A549 (cell line): ENCODE measurements at regions not wholly inside any gene's neighbourhood (a gene's known extent, or its start where the extent isn't known, plus 50 kb on each side); places are given as distances from the start of the nearest gene placed in this dataset.

ENCODE experiments used
- ATAC-seq, 2 experiments: fragments of 200-7000 bp in 1 of 2; fragments of >200 bp in 1 of 2; cut with Nextera tagmentation in 1 of 2; cut with Tn5 transposase in 1 of 2; 3 replicates each; pipeline versions ENCODE4 v1.8.0 to v1.9.1; 2018 to 2020; ENCODE audit warnings: mild to moderate bottlenecking in 1 of 2, moderate library complexity in 1 of 2
- CTCF ChIA-PET: fragments of 300-600 bp; sonication (Branson Sonifier 250); formaldehyde crosslinking; extraction: SDS; loops from one replicate; lab custom pipeline; 2021; ENCODE audit warnings: antibody characterized with exemption, inconsistent platforms; lab: Yijun Ruan, JAX
- POLR2A ChIA-PET: fragments of 350-600 bp; formaldehyde crosslinking; extraction: SDS; loops from one replicate; lab custom pipeline; 2021; ENCODE audit warnings: antibody characterized with exemption, inconsistent platforms; lab: Yijun Ruan, JAX
- DNase-seq, 2 experiments: peaks; one replicate each; pipeline versions ENCODE4 v3.0.0 to v3.0.0-alpha.2; 2011 to 2016; ENCODE audit warnings: low read depth in 1 of 2, low spot score in 1 of 2
- FAIRE-seq: peaks from 2 replicates; lab custom pipeline; 2011; peaks lifted over from hg19 to GRCh38; lab: Jason Lieb, UNC
- H3K27ac ChIP-seq, 2 experiments: fragments of >200 bp; sonication (Bioruptor Twin); formaldehyde crosslinking; 3 replicates each; pipeline ENCODE4 v1.5.1; 2016 to 2017
- H3K4me1 ChIP-seq: fragments of >200 bp; sonication (Bioruptor Twin); formaldehyde crosslinking; 3 replicates; pipeline ENCODE4 v1.6.1; 2016
- H3K4me2 ChIP-seq: fragments of >200 bp; sonication (Bioruptor Twin); formaldehyde crosslinking; 3 replicates; pipeline ENCODE4 v1.6.1; 2016
- H3K4me3 ChIP-seq: fragments of >200 bp; sonication (Bioruptor Twin); formaldehyde crosslinking; 3 replicates; pipeline ENCODE4 v1.5.1; 2016
- H3K9me3 ChIP-seq: fragments of >200 bp; sonication (Bioruptor Twin); formaldehyde crosslinking; 3 replicates; pipeline ENCODE4 v1.6.1; 2016
- BCL3 ChIP-seq: fragments of >200 bp; sonication (Bioruptor Twin); formaldehyde crosslinking; IDR thresholded peaks from 3 replicates; pipeline ENCODE4 v1.6.1; 2016
- CBX2 ChIP-seq: fragments of 200-600 bp; sonication (generic); IDR thresholded peaks from 2 replicates; pipeline ENCODE4 v1.6.1; 2016; ENCODE audit warnings: low read depth, mild to moderate bottlenecking, borderline replicate concordance
- CBX8 ChIP-seq: fragments of 200-600 bp; sonication (generic); IDR thresholded peaks from 2 replicates; pipeline ENCODE4 v1.6.1; 2016
- CTCF ChIP-seq: fragments of >200 bp; sonication (Bioruptor Twin); formaldehyde crosslinking; IDR thresholded peaks from 3 replicates; pipeline ENCODE4 v1.5.1; 2016
- EHF ChIP-seq: fragments of 250-450 bp; sonication (Bioruptor Pico); IDR thresholded peaks from 2 replicates; pipeline ENCODE4 v1.5.0; 2020; ENCODE audit warnings: mild to moderate bottlenecking
- FOSL2 ChIP-seq, 2 experiments: fragments of 450-650 bp in 1 of 2; fragments of >200 bp in 1 of 2; sonication (Bioruptor Twin) in 1 of 2; formaldehyde crosslinking; IDR thresholded peaks; 2 replicates each; pipeline versions ENCODE4 v1.5.0 to v1.6.1; 2016 to 2020; ENCODE audit warnings: mild to moderate bottlenecking in 1 of 2, moderate library complexity in 1 of 2
- GATA3 ChIP-seq: IDR thresholded peaks from 2 replicates; pipeline ENCODE4 v1.6.1; 2012; ENCODE audit warnings: borderline replicate concordance
- HMGXB4 ChIP-seq: fragments of 250-450 bp; sonication (Bioruptor Pico); IDR thresholded peaks from 2 replicates; pipeline ENCODE4 v1.5.0; 2021; ENCODE audit warnings: mild to moderate bottlenecking, moderate library complexity, borderline replicate concordance
- HOXA7 ChIP-seq: fragments of 250-450 bp; sonication (Bioruptor Pico); IDR thresholded peaks from 2 replicates; pipeline ENCODE4 v1.5.0; 2020; ENCODE audit warnings: mild to moderate bottlenecking, moderate library complexity
- HOXB13 ChIP-seq: fragments of 250-450 bp; sonication (Bioruptor Pico); IDR thresholded peaks from 2 replicates; pipeline ENCODE4 v1.5.0; 2020; ENCODE audit warnings: low read depth, mild to moderate bottlenecking, moderate library complexity
- KDM5A ChIP-seq: fragments of 200-600 bp; sonication (generic); IDR thresholded peaks from 2 replicates; pipeline ENCODE4 v1.6.1; 2016; ENCODE audit warnings: antibody characterized with exemption, mild to moderate bottlenecking
- MAFK ChIP-seq: fragments of 450-650 bp; IDR thresholded peaks from 2 replicates; pipeline ENCODE4 v1.6.1; 2014; ENCODE audit not compliant: partially characterized antibody
- MAZ ChIP-seq: fragments of 150-350 bp; IDR thresholded peaks from 2 replicates; pipeline ENCODE4 v1.6.1; 2014; ENCODE audit warnings: antibody characterized with exemption, low read depth, low read length, borderline replicate concordance
- NFE2L2 ChIP-seq: fragments of 150-350 bp; conservative IDR thresholded peaks from 2 replicates; pipeline ENCODE4 v1.6.1; 2014; ENCODE audit warnings: low read length
- NPAS2 ChIP-seq: fragments of 250-450 bp; sonication (Bioruptor Pico); IDR thresholded peaks from 2 replicates; pipeline ENCODE4 v1.8.0; 2022; ENCODE audit warnings: mild to moderate bottlenecking, moderate library complexity, borderline replicate concordance
- NR3C1 ChIP-seq: fragments of >200 bp; sonication (Bioruptor Twin); formaldehyde crosslinking; IDR thresholded peaks from 3 replicates; pipeline ENCODE4 v1.6.1; 2017
- PBX3 ChIP-seq: IDR thresholded peaks from 2 replicates; pipeline ENCODE4 v1.6.1; 2012
- RARB ChIP-seq: fragments of 250-450 bp; sonication (Bioruptor Pico); IDR thresholded peaks from 2 replicates; pipeline ENCODE4 v1.8.0; 2021; ENCODE audit warnings: mild to moderate bottlenecking, moderate library complexity
- RFX5 ChIP-seq: fragments of 450-650 bp; IDR thresholded peaks from 2 replicates; pipeline ENCODE4 v1.7.1; 2014; ENCODE audit warnings: antibody characterized with exemption, mild to moderate bottlenecking, moderate library complexity
- SMC3 ChIP-seq: fragments of >200 bp; sonication (Bioruptor Twin); formaldehyde crosslinking; IDR thresholded peaks from 3 replicates; pipeline ENCODE4 v1.6.1; 2018; ENCODE audit warnings: inconsistent platforms
- ZNF302 ChIP-seq: fragments of 250-450 bp; sonication (Bioruptor Pico); IDR thresholded peaks from 2 replicates; pipeline ENCODE4 v1.9.0; 2021; ENCODE audit warnings: inconsistent platforms, mild to moderate bottlenecking, moderate library complexity
- ZSCAN20 ChIP-seq: fragments of 250-450 bp; sonication (Bioruptor Pico); IDR thresholded peaks from 2 replicates; pipeline ENCODE4 v1.8.0; 2022; ENCODE audit warnings: mild to moderate bottlenecking, moderate library complexity
- WGBS: methylation state at CpG from one replicate; pipeline ENCODE4 v1.1.6; 2017; ENCODE audit errors: missing lambda C conversion rate; 5-methylcytosine and 5-hydroxymethylcytosine counted together

- 89% methylated on average over 2 of the region's 2 CpGs for WGBS
- Histone ChIP-seq H3K4me3 (no peak overlapping the region), H3K4me2 (no peak overlapping the region), H3K9me3 (no peaks in the 10 kb centered on the region), H3K27ac (no peak overlapping the region)
- no peak for DNase-seq
- no peak for ATAC-seq
- CTCF ChIA-PET = interaction anchor here (1.1 kb wide), 1 partner anchor 76 kb away, joined by 3 read pairs; no protein-coding TSS in a partner anchor
- no peak for FAIRE-seq
- no peak for TF ChIP-seq HMGXB4 (CRISPR knock-in tag)
- TF ChIP-seq NFE2L2 = no peak
- TF ChIP-seq, all 56 proteins: peak for 0
- no peaks in the 10 kb centered on the region for H3K4me1 ChIP-seq
- POLR2A ChIA-PET = no interaction called here
Observed at GRCh38 chr21:28857752-28858151, 134.9 kb downstream of the LTN1 start.

GRCh38 chr21:28856588-28857250 is 136.0 kb downstream of the LTN1 start:
- TF ChIP-seq KDM5A (no peak), CBX8 (no peak), CTCF (no peak), MAZ (no peak), NR3C1 (no peak), SMC3 (no peak), ZSCAN20 (CRISPR knock-in tag) (no peak), EHF (CRISPR knock-in tag) (no peak), HOXB13 (CRISPR knock-in tag) (no peak), HOXA7 (CRISPR knock-in tag) (no peak), RARB (CRISPR knock-in tag) (no peak), ZNF302 (CRISPR knock-in tag) (no peak), NPAS2 (CRISPR knock-in tag) (no peak), GATA3 (no peak), FOSL2 (IDR thresholded peaks at IDR 0.05) (no peak), FOSL2 (CRISPR knock-in tag; IDR thresholded peaks at IDR 0.05) (no peak), RFX5 (no peak), CBX2 (no peak), BCL3 (no peak), PBX3 (no peak), MAFK (no peak)
- FAIRE-seq (no peak), ATAC-seq (no peak), DNase-seq (no peak)
- Histone ChIP-seq H3K4me1 (no peaks in the 10 kb centered on the region), H3K27ac (no peak overlapping the region), H3K4me2 (no peak overlapping the region), H3K9me3 (no peaks in the 10 kb centered on the region), H3K4me3 (no peak overlapping the region)
- WGBS = 20% methylated on average over 3 of the region's 5 CpGs
- ChIA-PET POLR2A (no interaction called here), CTCF (interaction anchor here (0.7 kb wide), 1 partner anchor 33 kb away, joined by 3 read pairs; no protein-coding TSS in a partner anchor)
